Stimulated activated CD4-positive, alpha-beta T cell treated with anti-CD3 and anti-CD28 coated beads, Interleukin-12 subunit alpha, Interleukin-12 subunit beta, amount 100 ng/mL, for 4 hours (primary cell): ENCODE measurements at regions not wholly inside any gene's neighbourhood (a gene's known extent, or its start where the extent isn't known, plus 50 kb on each side); places are given as distances from the start of the nearest gene placed in this dataset.
"Not testable (repeated sequence)": the region's sequence is repeated elsewhere in the genome, so short reads cannot be mapped to it uniquely, and the experiment has no call there.

ENCODE experiments used
- DNase-seq: peaks from one replicate; pipeline ENCODE4 v3.0.0-alpha.2; 2020

DNA sequence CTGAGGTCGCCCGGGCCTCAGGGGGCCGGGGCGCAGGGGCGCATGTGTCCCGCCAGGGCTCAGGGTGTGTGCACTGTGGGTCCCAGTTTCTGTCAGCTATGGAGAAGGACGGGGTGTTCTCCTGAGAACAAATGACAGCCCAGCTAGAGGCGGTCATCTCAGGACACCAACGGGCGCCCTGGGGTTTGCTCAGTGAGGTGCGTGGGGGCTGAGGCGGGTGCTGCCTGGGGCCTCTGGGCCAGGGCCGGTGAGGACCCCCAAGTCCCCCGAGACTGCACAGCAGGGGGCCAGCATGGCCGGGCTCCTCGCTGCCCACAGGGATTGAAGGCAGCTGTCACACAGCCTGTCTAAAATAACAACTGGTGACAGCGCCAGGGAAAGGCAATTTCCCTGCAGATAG lies 808.8 kb upstream of the SOX11 start:
- DNase-seq, result no peak

DNA sequence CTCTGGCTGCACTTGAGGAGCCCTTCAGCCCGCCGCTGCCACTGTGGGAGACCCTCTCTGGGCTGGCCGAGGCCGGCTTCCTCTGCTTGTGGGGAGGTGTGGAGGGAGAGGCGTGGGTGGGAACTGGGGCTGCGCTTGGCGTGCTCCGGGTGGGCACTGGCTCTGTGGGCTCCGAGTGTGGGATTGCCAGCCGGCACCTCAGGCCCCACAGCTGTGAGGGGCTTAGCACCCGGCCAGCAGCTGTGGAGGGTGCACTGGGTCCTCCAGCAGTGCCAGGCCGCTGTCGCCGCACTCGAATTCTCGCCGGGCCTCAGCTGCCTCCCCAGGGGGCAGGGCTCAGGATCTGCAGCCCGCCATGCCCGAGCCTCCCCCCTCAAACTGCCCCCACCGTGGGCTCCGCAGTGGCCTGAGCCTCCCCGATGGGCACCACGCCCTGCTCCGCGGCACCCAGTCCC lies 808.0 kb upstream of the SOX11 start:
- DNase-seq, result no peak

DNA sequence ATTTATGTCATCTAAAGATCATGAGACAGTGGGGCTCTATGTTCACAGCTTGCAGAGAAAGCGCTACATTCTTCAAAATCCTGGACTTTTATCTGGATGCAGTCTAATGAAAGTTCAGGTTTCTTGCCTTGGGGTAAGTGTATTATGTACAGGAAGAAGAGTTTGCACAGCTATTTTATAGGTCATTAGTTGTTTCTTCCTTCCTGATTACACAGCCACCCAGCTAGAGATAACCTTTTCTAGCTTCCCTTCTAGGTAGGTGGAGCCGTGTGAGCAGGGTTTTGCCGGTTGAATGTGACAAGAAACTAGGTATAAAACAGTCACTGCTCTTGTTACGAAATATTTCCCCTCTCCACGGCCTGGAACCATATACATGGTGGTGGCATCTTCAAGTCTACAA lies 800.8 kb upstream of the SOX11 start:
- DNase-seq, result no peak

DNA sequence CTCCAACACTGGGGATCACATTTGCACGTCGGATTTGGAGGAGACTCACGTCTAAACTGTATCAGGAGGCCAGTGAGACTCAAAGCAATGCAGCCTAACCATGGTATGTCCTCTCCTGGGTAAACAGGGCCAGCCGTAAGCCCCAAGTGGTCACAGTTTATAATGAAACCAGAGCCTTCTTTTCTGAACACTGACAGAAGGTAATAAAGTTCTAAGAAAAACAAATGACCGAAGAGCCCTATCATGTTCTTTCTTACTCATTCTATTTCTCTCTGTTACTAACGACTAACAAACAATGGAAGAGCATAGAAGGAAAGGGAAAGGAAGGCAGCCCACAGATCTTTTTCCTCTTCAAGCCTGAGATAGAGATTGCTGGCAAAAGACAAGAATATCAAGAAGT lies 796.8 kb upstream of the SOX11 start:
- DNase-seq, result no peak

DNA sequence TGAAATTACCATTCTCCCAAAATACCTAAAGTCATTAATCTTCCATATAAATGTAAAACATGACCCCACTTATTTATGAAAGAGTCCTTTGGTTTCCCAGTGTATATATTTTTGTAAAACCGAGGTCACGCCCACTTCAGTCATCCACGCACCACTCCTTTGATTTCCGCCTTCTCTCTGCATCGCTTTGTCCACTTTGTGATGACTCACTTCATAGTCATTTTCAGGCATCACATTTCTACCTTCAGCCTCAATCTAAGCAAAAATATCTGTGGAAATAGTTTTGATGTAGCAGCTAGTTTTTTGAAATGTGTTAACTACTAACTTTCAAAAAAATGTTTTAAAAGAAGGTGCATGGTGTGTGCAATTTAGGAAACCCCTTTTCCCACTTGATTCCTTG lies 793.5 kb upstream of the SOX11 start:
- no peak for DNase-seq

- no peak for DNase-seq
These were observed 791.9 kb upstream of the SOX11 start for GRCh38 chr2:4900242-4900641.

- no peak for DNase-seq
These were observed 791.1 kb upstream of the SOX11 start for GRCh38 chr2:4900861-4901770.

DNA sequence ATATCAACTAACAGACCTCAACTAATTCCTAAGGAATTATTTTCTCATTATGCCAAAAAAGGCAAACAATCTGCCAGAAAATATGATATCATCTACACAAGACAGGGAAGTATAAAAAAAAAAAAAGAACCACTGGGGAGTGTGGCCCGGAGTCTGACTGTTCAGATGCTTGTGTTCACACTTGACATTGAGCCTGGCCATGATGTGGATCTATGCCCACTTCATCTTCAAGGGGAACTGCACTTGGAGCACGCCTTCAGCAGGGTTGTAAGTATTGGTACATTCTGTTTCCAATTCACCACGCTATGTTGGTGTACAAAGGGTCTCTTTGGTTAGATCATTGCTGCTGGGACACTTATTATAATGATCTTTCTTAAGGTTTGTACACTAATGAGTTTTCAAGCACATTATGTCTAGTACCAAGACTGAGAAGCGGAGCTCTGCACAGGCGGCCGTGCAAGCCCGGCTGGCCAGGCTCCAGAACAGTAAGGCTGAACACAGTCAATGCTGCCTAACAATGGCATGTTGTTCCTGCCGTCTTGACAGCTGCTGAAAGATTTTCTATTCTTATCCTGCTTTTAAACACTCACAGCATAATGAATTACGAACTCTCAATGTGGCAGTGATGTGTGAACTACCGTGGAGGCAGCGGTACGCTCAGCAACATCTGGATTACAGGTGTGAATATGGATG lies 788.4 kb upstream of the SOX11 start:
- no peak for DNase-seq

DNA sequence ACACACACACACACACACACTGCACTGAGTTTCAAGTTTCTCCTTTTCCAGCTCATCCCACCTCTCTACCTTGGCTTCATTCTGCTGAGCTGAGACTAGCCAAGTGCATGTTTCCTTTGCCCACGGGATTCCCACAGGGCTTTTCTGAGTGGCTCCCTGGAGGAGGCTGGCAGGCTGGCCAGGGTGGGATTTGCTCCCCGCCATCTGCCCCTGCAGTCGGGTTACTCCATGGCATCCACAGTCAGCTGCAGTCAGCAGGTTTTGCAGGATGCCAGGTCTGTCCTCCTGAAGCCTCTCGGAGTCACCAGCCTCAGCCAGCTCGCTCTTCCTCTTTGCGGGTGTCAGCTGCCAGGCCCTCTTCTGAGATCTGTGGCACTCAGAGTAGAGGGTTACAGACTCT lies 783.7 kb upstream of the SOX11 start:
- no peak for DNase-seq

DNA sequence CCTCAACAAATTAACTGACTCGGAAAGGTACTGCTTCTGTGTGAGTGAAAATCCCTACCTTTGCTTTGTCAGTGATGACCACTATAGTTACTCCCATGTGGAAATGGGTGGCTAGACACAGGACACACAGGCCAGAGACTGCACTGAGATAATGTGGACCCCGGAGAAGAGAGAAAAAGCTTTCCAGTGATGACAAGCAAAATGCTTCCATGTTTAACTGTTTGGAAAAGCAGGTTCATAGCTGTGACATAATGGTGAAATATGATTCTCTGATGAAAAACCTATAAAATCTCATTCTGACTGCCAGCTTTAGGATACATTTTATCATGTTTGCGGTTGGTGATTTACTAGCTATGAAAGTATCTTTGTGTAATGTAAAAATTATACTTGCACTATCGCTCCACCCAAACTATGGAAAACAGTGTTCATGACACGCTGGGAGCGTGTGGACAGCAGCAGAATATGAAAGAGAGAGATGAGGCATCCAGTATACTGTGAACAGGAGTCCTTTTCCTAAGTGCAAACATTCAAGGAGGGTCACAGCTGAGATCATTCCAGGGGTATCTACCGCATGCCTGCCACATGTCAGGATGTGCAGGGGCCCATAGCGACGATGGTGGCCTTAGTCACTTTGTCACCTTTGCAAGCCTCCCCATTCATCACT lies 782.7 kb upstream of the SOX11 start:
- DNase-seq, result no peak

DNA sequence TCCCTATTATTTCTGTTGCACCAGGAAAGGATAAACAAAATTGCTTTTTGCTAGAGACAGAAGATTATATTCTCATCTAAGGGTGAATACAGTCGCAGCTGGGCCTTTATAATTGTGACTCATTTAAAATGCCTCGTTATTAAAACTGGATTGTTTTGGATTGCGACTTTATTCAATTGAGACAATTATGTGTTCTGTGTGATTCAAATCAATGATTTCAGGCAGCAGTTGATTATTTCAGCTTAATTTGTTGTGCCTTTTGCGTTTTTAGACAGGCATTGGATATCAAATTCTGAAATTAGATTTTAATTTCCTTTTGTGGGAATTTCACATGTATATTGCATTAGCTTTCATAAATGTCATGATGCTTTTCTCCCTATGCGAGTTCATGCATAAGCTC lies 778.1 kb upstream of the SOX11 start:
- no peak for DNase-seq

GRCh38 chr2:4914551-4914950 lies 777.6 kb upstream of the SOX11 start:
- no peak for DNase-seq

DNA sequence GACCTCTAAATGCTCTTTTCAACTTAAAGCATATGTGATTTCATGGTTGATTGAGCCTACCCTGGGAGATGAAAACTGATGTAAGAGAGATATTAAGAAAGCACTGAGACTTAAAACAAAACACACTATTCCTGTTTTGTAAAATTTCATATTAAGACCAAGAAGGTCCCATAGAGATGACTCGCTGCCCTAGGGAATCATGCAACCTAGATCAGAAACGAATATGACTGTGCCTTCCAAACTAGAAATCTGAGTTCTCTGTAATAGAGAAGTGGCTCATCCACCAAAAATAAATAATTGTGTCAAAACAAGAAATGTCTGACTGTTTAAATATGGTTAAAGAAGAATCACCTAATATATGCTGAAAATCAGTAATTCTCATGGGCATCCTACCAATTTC lies 776.8 kb upstream of the SOX11 start:
- DNase-seq, result no peak

DNA sequence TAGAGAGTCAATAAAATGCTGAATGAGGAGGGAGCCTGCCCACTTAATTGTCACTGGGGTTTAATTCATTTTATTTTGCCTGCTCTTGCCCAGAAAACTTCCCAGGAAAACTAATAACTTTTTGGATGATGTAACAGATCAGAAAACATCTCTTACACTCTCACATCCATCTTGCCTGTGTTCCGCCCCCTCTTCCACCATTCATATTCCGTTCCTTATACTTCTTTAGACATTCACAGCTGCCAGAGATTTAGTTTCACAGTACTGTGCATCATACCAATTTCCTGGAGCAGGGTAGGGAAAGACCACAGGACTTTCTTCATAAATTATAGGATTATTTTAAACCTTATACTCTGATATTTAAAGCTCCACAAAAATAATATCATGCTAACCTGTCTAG lies 776.1 kb upstream of the SOX11 start:
- DNase-seq, result no peak

GRCh38 chr2:4930704-4931103 lies 761.5 kb upstream of the SOX11 start:
- no peak for DNase-seq

- no peak for DNase-seq
These were observed 760.3 kb upstream of the SOX11 start for GRCh38 chr2:4931721-4932365.

GRCh38 chr2:4935291-4935690 lies 756.9 kb upstream of the SOX11 start:
- not testable (repeated sequence) for DNase-seq

GRCh38 chr2:4937550-4937949 lies 754.6 kb upstream of the SOX11 start:
- DNase-seq, result no peak

DNA sequence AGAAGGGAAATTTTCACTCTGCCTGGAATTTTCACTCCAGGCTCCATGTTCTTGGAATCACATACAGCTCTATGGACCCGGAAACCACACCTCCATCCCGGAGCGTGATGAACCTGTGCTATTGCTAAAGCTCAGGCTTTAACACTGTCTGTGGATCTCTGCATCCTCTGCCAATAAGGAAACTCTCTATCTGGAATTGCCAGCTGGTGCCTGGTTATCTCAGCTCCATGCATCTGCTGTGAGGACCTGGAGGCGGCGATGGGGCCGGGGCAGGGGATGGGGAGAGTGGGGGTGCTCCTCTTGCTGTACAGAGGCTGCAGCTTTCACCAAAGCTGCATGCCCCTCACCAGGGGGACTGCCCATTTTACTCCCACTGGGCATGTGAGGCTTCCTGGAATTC lies 754.0 kb upstream of the SOX11 start:
- no peak for DNase-seq

- no peak for DNase-seq
These were observed 749.7 kb upstream of the SOX11 start for GRCh38 chr2:4942441-4942840.

- no peak for DNase-seq
These were observed 744.3 kb upstream of the SOX11 start for GRCh38 chr2:4947911-4948310.

DNA sequence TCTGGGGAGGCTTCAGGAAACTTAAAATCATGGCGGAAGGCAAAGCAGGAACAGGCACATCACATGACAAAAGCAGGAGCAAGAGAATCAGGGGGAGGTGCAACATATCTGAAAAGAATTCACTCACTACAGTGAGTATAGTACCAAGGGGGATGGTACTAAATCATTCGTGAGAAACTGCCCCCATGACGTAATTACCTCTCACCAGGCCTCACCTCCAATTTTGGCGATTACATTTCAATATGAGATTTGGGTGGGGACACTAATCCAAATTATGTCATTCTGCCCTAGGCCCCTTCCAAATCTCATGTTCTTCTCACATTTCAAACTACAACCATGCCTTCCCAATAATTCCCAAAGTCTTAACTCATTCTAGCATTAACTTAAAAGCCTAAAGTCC lies 740.8 kb upstream of the SOX11 start:
- no peak for DNase-seq

DNA sequence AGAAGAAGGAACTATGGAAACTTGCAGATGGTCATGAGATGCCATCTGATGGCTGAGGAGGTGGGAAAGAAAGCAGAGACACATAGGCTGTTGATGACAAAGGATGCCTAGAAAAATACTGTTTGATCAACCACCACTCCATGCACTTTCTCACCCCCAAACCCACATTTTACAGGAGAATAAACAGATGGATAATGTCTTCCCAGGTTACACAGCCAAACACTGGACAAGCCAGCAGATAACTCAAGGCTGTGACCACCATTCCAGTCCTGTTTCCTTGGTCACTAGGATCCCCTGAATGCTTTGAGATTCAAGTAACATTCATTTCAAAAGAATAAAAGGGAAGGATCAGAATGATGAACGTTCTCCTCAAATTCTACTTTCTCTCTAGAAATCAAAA lies 733.0 kb upstream of the SOX11 start:
- DNase-seq, result no peak
